ENCODE measurements at regions not wholly inside any gene's neighbourhood (a gene's known extent, or its start where the extent isn't known, plus 50 kb on each side); places are given as distances from the start of the nearest gene placed in this dataset.

DNA sequence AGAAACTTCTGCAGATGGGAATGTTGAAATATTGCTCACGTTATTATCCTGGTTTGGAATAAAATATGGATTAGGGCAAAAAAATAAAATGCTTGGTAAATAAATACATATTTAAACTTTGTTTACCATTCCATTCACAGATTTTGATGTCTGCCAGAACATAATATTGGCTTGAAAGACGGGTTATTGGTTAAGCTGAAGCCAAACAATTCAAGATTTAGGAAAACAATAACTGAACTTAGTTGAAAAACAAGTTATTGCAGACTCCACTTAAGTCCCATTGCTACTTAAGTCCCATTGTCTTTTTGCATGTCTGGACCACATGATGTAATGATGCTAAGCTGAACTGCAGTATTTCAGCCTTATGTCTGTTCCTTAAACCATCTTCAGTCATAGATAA is 722.5 kb downstream of the FAT4 start:
- TF ChIP-seq POLR2A (IDR thresholded peaks at IDR 0.05): no peak
- TF ChIP-seq, protein P1, sequence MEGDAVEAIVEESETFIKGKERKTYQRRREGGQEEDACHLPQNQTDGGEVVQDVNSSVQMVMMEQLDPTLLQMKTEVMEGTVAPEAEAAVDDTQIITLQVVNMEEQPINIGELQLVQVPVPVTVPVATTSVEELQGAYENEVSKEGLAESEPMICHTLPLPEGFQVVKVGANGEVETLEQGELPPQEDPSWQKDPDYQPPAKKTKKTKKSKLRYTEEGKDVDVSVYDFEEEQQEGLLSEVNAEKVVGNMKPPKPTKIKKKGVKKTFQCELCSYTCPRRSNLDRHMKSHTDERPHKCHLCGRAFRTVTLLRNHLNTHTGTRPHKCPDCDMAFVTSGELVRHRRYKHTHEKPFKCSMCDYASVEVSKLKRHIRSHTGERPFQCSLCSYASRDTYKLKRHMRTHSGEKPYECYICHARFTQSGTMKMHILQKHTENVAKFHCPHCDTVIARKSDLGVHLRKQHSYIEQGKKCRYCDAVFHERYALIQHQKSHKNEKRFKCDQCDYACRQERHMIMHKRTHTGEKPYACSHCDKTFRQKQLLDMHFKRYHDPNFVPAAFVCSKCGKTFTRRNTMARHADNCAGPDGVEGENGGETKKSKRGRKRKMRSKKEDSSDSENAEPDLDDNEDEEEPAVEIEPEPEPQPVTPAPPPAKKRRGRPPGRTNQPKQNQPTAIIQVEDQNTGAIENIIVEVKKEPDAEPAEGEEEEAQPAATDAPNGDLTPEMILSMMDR (IDR thresholded peaks at IDR 0.05 in 4 of 5, conservative IDR thresholded peaks at IDR 0.05 in 1 of 5): no peak
